T-cell (primary cell): ENCODE measurements at regions not wholly inside any gene's neighbourhood (a gene's known extent, or its start where the extent isn't known, plus 50 kb on each side); places are given as distances from the start of the nearest gene placed in this dataset.

Source experiments
- ATAC-seq, 4 experiments: fragments of 200-7000 bp in 3 of 4; fragments of 150-1000 bp in 1 of 4; cut with Tn5 transposase; replicated peaks in 1 of 4; 1 replicate in 3 of 4; 2 replicates in 1 of 4; pipeline ENCODE4 v1.10.0; 2021; ENCODE audit warnings: moderate library complexity in 3 of 4, mild to moderate bottlenecking in 2 of 4, moderate number of reproducible peaks in 1 of 4
- CTCF ChIA-PET, 2 donors: fragments of 300-600 bp; sonication (Branson Sonifier 250); formaldehyde crosslinking; loops; one replicate each; lab custom pipeline; 2022; ENCODE audit warnings: antibody characterized with exemption in 2 of 2; lab: Charles Lee
- POLR2A ChIA-PET, 2 donors: fragments of 300-600 bp; sonication (Branson Sonifier 250); formaldehyde crosslinking; loops; one replicate each; lab custom pipeline; 2022; ENCODE audit warnings: antibody characterized with exemption in 2 of 2; lab: Charles Lee
- DNase-seq, 35 experiments: peaks; one replicate each; pipeline versions ENCODE4 v3.0.0 to v3.0.0-alpha.2; 2013 to 2023
- H3K27ac ChIP-seq: one replicate; pipeline ENCODE4 v1.5.1; 2013; ENCODE audit warnings: low read length
- H3K27me3 ChIP-seq, 2 experiments: replicated peaks in 1 of 2; 1 replicate in 1 of 2; 2 replicates in 1 of 2; pipeline versions ENCODE4 v1.6.1 to v1.7.0; 2013; ENCODE audit warnings: low read length in 1 of 2, mixed read lengths in 1 of 2; ENCODE audit not compliant: control insufficient read depth in 2 of 2, insufficient read depth in 2 of 2; ENCODE audit errors: extremely low read depth in 1 of 2
- H3K36me3 ChIP-seq, 2 donors: 1 replicate in 1 of 2; 2 replicates in 1 of 2; pipeline versions ENCODE4 v1.6.1 to v1.7.0; 2013; ENCODE audit warnings: low read length in 1 of 2; ENCODE audit not compliant: control insufficient read depth in 2 of 2, insufficient read depth in 1 of 2; ENCODE audit errors: extremely low read depth in 1 of 2
- H3K4me1 ChIP-seq, 2 experiments: 1 replicate in 1 of 2; 2 replicates in 1 of 2; pipeline versions ENCODE4 v1.6.1 to v1.7.0; 2013; ENCODE audit warnings: low read length in 2 of 2, mixed read lengths in 1 of 2; ENCODE audit not compliant: insufficient read depth in 2 of 2, control insufficient read depth in 1 of 2; ENCODE audit errors: extremely low read depth in 1 of 2
- H3K4me3 ChIP-seq, 2 donors: 1 replicate in 1 of 2; 2 replicates in 1 of 2; pipeline versions ENCODE4 v1.5.1 to v1.7.0; 2013; ENCODE audit warnings: mild to moderate bottlenecking in 2 of 2, low read length in 1 of 2, moderate library complexity in 1 of 2; ENCODE audit not compliant: control insufficient read depth in 1 of 2; ENCODE audit errors: extremely low read depth in 1 of 2
- H3K9me3 ChIP-seq: 2 replicates; pipeline ENCODE4 v1.7.0; 2013
- H3K27ac Mint-ChIP-seq, 2 donors: one replicate each; pipeline ENCODE4 v1.8.0; 2020 to 2021; ENCODE audit warnings: mild to moderate bottlenecking in 2 of 2, mixed read lengths in 2 of 2
- H3K27me3 Mint-ChIP-seq, 2 donors: one replicate each; pipeline ENCODE4 v1.8.0; 2021 to 2022; ENCODE audit warnings: mixed read lengths in 2 of 2
- H3K36me3 Mint-ChIP-seq: one replicate; pipeline ENCODE4 v1.8.0; 2021; ENCODE audit warnings: mixed read lengths
- H3K4me1 Mint-ChIP-seq, 3 donors: one replicate each; pipeline ENCODE4 v1.8.0; 2020 to 2022; ENCODE audit warnings: mixed read lengths in 3 of 3, mild to moderate bottlenecking in 1 of 3
- H3K4me3 Mint-ChIP-seq, 3 donors: one replicate each; pipeline ENCODE4 v1.8.0; 2020 to 2022; ENCODE audit warnings: mild to moderate bottlenecking in 3 of 3, mixed read lengths in 3 of 3, moderate library complexity in 3 of 3
- H3K9me3 Mint-ChIP-seq, 3 donors: one replicate each; pipeline ENCODE4 v1.8.0; 2020 to 2022; ENCODE audit warnings: mixed read lengths in 3 of 3
- WGBS: methylation state at CpG from one replicate; pipeline ENCODE4 v1.1.5; 2013; ENCODE audit warnings: missing lambda C conversion rate; ENCODE audit not compliant: insufficient coverage; 5-methylcytosine and 5-hydroxymethylcytosine counted together

GRCh38 chr16:60816461-60816860, 1219.8 kb downstream of the CDH8 start:
- Mint-ChIP-seq H3K27me3 (no peaks in the 10 kb centered on the region), H3K9me3 (peaks cover 13 to 27% (median 19%) of the 10 kb centered on the region in 3 donors), H3K4me1 (no peaks in the 10 kb centered on the region), H3K4me3 (no peak overlapping the region), H3K27ac (no peak overlapping the region), H3K36me3 (no peaks in the 10 kb centered on the region)
- ATAC-seq: no peak
- DNase-seq: no peak
- Histone ChIP-seq H3K4me1 (no peaks in the 10 kb centered on the region), H3K27me3 (no peaks in the 10 kb centered on the region), H3K4me3 (no peak overlapping the region), H3K27ac (no peak overlapping the region), H3K9me3 (peaks cover 2% of the 10 kb centered on the region), H3K36me3 (no peaks in the 10 kb centered on the region)
- CTCF ChIA-PET: no interaction called here
- POLR2A ChIA-PET: no interaction called here
- no CpG with 5 or more reads among the region's 1 CpG for WGBS

DNA sequence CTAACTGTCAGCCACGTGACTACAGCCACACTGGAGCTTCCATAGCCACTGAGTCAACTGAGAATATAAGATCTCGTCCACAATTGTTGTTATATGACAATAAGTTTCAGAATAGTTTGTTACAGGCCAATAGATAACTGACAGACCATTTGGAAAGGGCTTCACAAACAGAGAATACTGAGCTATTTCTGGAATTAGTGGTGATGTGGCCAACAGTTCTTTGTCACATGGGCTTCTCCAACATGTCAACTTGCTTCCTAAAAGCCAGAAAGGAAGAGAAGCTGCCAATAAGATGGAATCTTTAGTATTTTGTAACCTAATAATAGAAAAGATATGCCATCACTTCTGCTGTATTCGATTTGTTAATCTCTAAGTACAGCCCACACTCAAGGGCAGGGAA, 1220.4 kb downstream of the CDH8 start:
- H3K9me3 Mint-ChIP-seq: peaks cover 10 to 24% (median 16%) of the 10 kb centered on the region in 3 donors
- H3K4me1 ChIP-seq: no peaks in the 10 kb centered on the region
- no peaks in the 10 kb centered on the region for H3K27me3 Mint-ChIP-seq
- H3K4me3 ChIP-seq: no peak overlapping the region
- no peaks in the 10 kb centered on the region for H3K4me1 Mint-ChIP-seq
- no peaks in the 10 kb centered on the region for H3K36me3 Mint-ChIP-seq
- no peaks in the 10 kb centered on the region for H3K36me3 ChIP-seq
- ATAC-seq (no peak), DNase-seq (no peak)
- no peak overlapping the region for H3K27ac Mint-ChIP-seq
- ChIA-PET CTCF (no interaction called here), POLR2A (no interaction called here)
- WGBS: no CpG with 5 or more reads among the region's 3 CpGs
- H3K27ac ChIP-seq: no peak overlapping the region
- H3K27me3 ChIP-seq: no peaks in the 10 kb centered on the region
- no peak overlapping the region for H3K4me3 Mint-ChIP-seq
- peaks cover 2% of the 10 kb centered on the region for H3K9me3 ChIP-seq

DNA sequence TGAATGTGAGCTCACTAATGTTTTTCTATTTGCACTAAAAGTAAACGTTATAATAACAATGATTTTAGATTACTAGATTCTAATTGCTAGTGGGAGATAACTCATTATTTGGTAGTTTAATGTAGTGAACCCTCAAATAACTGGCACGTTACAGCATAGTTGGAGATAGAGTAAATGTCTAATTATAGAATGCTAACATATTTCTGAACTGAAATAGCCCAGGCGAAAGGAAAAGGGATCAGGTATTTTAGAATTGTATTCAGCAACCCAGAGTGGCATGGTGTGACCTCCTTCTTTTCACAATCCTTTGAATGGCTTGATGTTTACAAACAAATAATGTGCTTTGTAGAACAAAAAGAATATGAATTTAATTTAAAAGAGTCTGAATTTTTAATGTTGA, 1221.2 kb downstream of the CDH8 start:
- Histone ChIP-seq H3K27me3 (no peaks in the 10 kb centered on the region), H3K36me3 (no peaks in the 10 kb centered on the region), H3K4me3 (no peak overlapping the region), H3K4me1 (no peaks in the 10 kb centered on the region), H3K27ac (no peak overlapping the region), H3K9me3 (peaks cover 2% of the 10 kb centered on the region)
- POLR2A ChIA-PET: no interaction called here
- H3K27ac Mint-ChIP-seq: no peak overlapping the region
- ATAC-seq: no peak
- H3K9me3 Mint-ChIP-seq: peaks cover 10 to 27% (median 16%) of the 10 kb centered on the region in 3 donors
- CTCF ChIA-PET: no interaction called here
- no peaks in the 10 kb centered on the region for H3K4me1 Mint-ChIP-seq
- no peaks in the 10 kb centered on the region for H3K36me3 Mint-ChIP-seq
- no peak overlapping the region for H3K4me3 Mint-ChIP-seq
- no peaks in the 10 kb centered on the region for H3K27me3 Mint-ChIP-seq
- DNase-seq: no peak
- WGBS: no CpG with 5 or more reads among the region's 3 CpGs

GRCh38 chr16:60811657-60812056, 1224.6 kb downstream of the CDH8 start:
- no peaks in the 10 kb centered on the region for H3K27me3 Mint-ChIP-seq
- H3K9me3 ChIP-seq: no peaks in the 10 kb centered on the region
- no peak overlapping the region for H3K27ac ChIP-seq
- H3K27ac Mint-ChIP-seq: no peak overlapping the region
- H3K36me3 Mint-ChIP-seq: no peaks in the 10 kb centered on the region
- ATAC-seq (no peak), DNase-seq (no peak)
- ChIA-PET POLR2A (no interaction called here), CTCF (no interaction called here)
- H3K4me3 ChIP-seq: no peak overlapping the region
- no peaks in the 10 kb centered on the region for H3K27me3 ChIP-seq
- H3K4me1 ChIP-seq: no peaks in the 10 kb centered on the region
- peaks cover 12 to 27% (median 15%) of the 10 kb centered on the region in 3 donors for H3K9me3 Mint-ChIP-seq
- H3K4me1 Mint-ChIP-seq: no peaks in the 10 kb centered on the region
- H3K4me3 Mint-ChIP-seq: no peak overlapping the region
- no peaks in the 10 kb centered on the region for H3K36me3 ChIP-seq

GRCh38 chr16:60811051-60811608, 1225.1 kb downstream of the CDH8 start:
- ChIA-PET CTCF (no interaction called here), POLR2A (no interaction called here)
- ATAC-seq (no peak), DNase-seq (no peak)
- Mint-ChIP-seq H3K9me3 (peaks cover 10 to 29% (median 19%) of the 10 kb centered on the region in 3 donors), H3K27me3 (no peaks in the 10 kb centered on the region), H3K36me3 (no peaks in the 10 kb centered on the region), H3K4me1 (no peaks in the 10 kb centered on the region), H3K27ac (no peak overlapping the region), H3K4me3 (no peak overlapping the region)
- Histone ChIP-seq H3K27me3 (no peaks in the 10 kb centered on the region), H3K9me3 (no peaks in the 10 kb centered on the region), H3K4me3 (no peak overlapping the region), H3K36me3 (no peaks in the 10 kb centered on the region), H3K27ac (no peak overlapping the region), H3K4me1 (no peaks in the 10 kb centered on the region)
- no CpG with 5 or more reads among the region's 6 CpGs for WGBS

DNA sequence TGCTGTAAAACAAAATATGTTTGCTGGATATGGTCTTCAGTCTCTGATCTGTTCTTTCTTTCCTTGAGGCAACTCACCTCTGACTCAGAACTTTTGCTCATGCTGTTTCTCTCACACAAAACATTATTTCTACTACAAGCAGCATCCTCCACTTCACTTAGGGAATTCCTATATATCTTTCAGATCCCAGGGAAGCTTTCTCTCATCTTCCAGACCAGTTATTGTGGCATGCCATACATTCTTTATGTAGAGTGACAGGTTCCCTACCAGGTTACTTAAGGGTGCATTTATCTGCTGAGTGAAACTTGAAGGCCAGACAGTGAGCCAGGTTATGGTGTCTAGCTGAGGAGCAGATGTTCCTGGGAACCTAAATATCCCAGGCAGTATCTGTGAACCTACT, 1226.0 kb downstream of the CDH8 start:
- H3K4me3 ChIP-seq: no peak overlapping the region
- Mint-ChIP-seq H3K36me3 (no peaks in the 10 kb centered on the region), H3K4me1 (no peaks in the 10 kb centered on the region), H3K4me3 (no peak overlapping the region), H3K27ac (no peak overlapping the region), H3K27me3 (no peaks in the 10 kb centered on the region), H3K9me3 (peaks cover 15 to 24% (median 19%) of the 10 kb centered on the region in 3 donors)
- ATAC-seq: no peak
- DNase-seq: no peak
- ChIA-PET CTCF (interaction anchor here in 1 of 2 donors (0.6 kb wide), 1 partner anchor 1803 kb away, joined by 3 read pairs; no protein-coding TSS in a partner anchor), POLR2A (no interaction called here)
- H3K27me3 ChIP-seq: no peaks in the 10 kb centered on the region
- no peaks in the 10 kb centered on the region for H3K9me3 ChIP-seq
- H3K27ac ChIP-seq: no peak overlapping the region
- no peaks in the 10 kb centered on the region for H3K36me3 ChIP-seq
- no peaks in the 10 kb centered on the region for H3K4me1 ChIP-seq

DNA sequence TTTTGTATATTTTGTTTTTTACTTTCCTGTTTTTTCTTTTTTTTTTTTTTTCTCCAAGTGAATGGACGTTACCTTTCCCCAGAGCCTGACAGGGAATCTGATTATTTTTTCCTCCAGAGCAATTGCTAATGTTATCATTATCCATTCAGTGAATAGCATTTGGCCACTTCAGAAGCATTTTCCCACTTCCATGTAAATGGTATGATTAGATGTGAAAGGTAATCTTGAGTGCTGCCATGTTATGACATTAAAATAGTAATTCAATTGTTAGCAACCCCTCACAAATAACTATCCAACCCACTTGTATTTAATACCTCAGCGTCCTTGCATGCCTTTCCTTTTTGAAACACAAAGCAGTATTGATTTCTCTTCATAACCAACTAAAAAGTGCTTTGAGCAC, 1243.8 kb downstream of the CDH8 start:
- Mint-ChIP-seq H3K4me3 (no peak overlapping the region), H3K4me1 (no peaks in the 10 kb centered on the region), H3K9me3 (peaks cover 20 to 39% (median 33%) of the 10 kb centered on the region in 3 donors), H3K36me3 (no peaks in the 10 kb centered on the region), H3K27ac (no peak overlapping the region), H3K27me3 (no peaks in the 10 kb centered on the region)
- Histone ChIP-seq H3K4me3 (no peak overlapping the region), H3K4me1 (no peaks in the 10 kb centered on the region), H3K36me3 (no peaks in the 10 kb centered on the region), H3K27ac (no peak overlapping the region), H3K27me3 (no peaks in the 10 kb centered on the region), H3K9me3 (peaks cover 2% of the 10 kb centered on the region)
- CTCF ChIA-PET: no interaction called here
- no peak for ATAC-seq
- 50% methylated on average over 1 of the region's 2 CpGs for WGBS
- no peak for DNase-seq
- POLR2A ChIA-PET: no interaction called here
